HG03108 (cell line): ENCODE measurements at regions not wholly inside any gene's neighbourhood (a gene's known extent, or its start where the extent isn't known, plus 50 kb on each side); places are given as distances from the start of the nearest gene placed in this dataset.

Experiments
- ATAC-seq: cut with Tn5 transposase; IDR thresholded peaks from one replicate; pipeline ENCODE4 v1.9.1; 2021; ENCODE audit warnings: moderate library complexity; ENCODE audit not compliant: unreplicated experiment

- no peak for ATAC-seq
These were observed 331.1 kb downstream of the MLLT3 start for GRCh38 chr9:20291201-20291600.

- no peak for ATAC-seq
These were observed 332.0 kb downstream of the MLLT3 start for GRCh38 chr9:20290257-20290656.

- peak; percentile 5 for ATAC-seq
These were observed 332.8 kb downstream of the MLLT3 start for GRCh38 chr9:20289423-20290010.

- no peak for ATAC-seq
These were observed 335.3 kb downstream of the MLLT3 start for GRCh38 chr9:20286969-20287368.

- ATAC-seq, result no peak
These were observed 336.1 kb downstream of the MLLT3 start for GRCh38 chr9:20286154-20286700.

GRCh38 chr9:20284601-20285289 lies 337.6 kb downstream of the MLLT3 start:
- no peak for ATAC-seq

- ATAC-seq, result no peak
These were observed 342.0 kb downstream of the MLLT3 start for GRCh38 chr9:20280330-20280729.

- ATAC-seq, result no peak
These were observed 345.5 kb downstream of the MLLT3 start for GRCh38 chr9:20276762-20277161.

- no peak for ATAC-seq
These were observed 350.6 kb downstream of the MLLT3 start for GRCh38 chr9:20271723-20272122.

GRCh38 chr9:20271096-20271495 lies 351.2 kb downstream of the MLLT3 start:
- no peak for ATAC-seq

GRCh38 chr9:20270161-20270560 lies 352.1 kb downstream of the MLLT3 start:
- no peak for ATAC-seq

- no peak for ATAC-seq
These were observed 352.7 kb downstream of the MLLT3 start for GRCh38 chr9:20269620-20270019.

GRCh38 chr9:20264896-20265295 lies 357.4 kb downstream of the MLLT3 start:
- no peak for ATAC-seq

- ATAC-seq, result no peak
These were observed 359.7 kb downstream of the MLLT3 start for GRCh38 chr9:20262611-20263010.

GRCh38 chr9:20256284-20256948 lies 365.9 kb downstream of the MLLT3 start:
- no peak for ATAC-seq

GRCh38 chr9:20255052-20255451 lies 367.2 kb downstream of the MLLT3 start:
- ATAC-seq, result no peak

- ATAC-seq, result no peak
These were observed 368.7 kb downstream of the MLLT3 start for GRCh38 chr9:20253635-20254034.

GRCh38 chr9:20252778-20253177 lies 369.5 kb downstream of the MLLT3 start:
- no peak for ATAC-seq

GRCh38 chr9:20250791-20251190 lies 371.5 kb downstream of the MLLT3 start:
- no peak for ATAC-seq

GRCh38 chr9:20244271-20244670 lies 378.0 kb downstream of the MLLT3 start:
- no peak for ATAC-seq

GRCh38 chr9:20243841-20244240 lies 378.5 kb downstream of the MLLT3 start:
- no peak for ATAC-seq
